ENCODE measurements at regions not wholly inside any gene's neighbourhood (a gene's known extent, or its start where the extent isn't known, plus 50 kb on each side); places are given as distances from the start of the nearest gene placed in this dataset.

GRCh38 chr1:201691716-201692554 is 137.0 kb upstream of the IPO9 start:
- no peak overlapping the region for H4K8ac ChIP-seq (ENCODE audit: low read depth, low read length)
- no peak overlapping the region for H3K4ac ChIP-seq (ENCODE audit: low read depth, low read length)
- peaks cover 23% of the 10 kb centered on the region for H3K4me1 ChIP-seq (ENCODE audit: control insufficient read depth, low read depth, low read length)
- H3K79me1 ChIP-seq (ENCODE audit: low read length), result no peaks in the 10 kb centered on the region
- no peak overlapping the region for H2AK5ac ChIP-seq (ENCODE audit: low read length)
- H3K56ac ChIP-seq (ENCODE audit: low read length), result no peak overlapping the region
- no peak overlapping the region for H4K5ac ChIP-seq (ENCODE audit: low read length)
- WGBS (ENCODE audit: extremely low coverage, insufficient coverage, low lambda C conversion rate), result no CpG with 5 or more reads among the region's 6 CpGs
- H3K18ac ChIP-seq (ENCODE audit: low read length), result no peak overlapping the region
- no peak overlapping the region for H2BK15ac ChIP-seq (replicated peaks; ENCODE audit: low read depth)
- H3K4me3 ChIP-seq (ENCODE audit: low read length), result no peak overlapping the region
- H2BK5ac ChIP-seq (ENCODE audit: low read length), result no peak overlapping the region
- H3K23ac ChIP-seq (ENCODE audit: low read length), result no peak overlapping the region
- no peaks in the 10 kb centered on the region for H3K79me2 ChIP-seq (ENCODE audit: control insufficient read depth, insufficient read depth, low read length)
- H3K36me3 ChIP-seq (ENCODE audit: control insufficient read depth, insufficient read depth, low read length), result no peaks in the 10 kb centered on the region
- no peaks in the 10 kb centered on the region for H3K27me3 ChIP-seq (ENCODE audit: insufficient read depth, low read length, poor library complexity)
- no peak overlapping the region for H2BK120ac ChIP-seq (ENCODE audit: low read depth, low read length)
- H3K9ac ChIP-seq (ENCODE audit: low read length), result no peak overlapping the region
- DNase-seq, result no peak
- H3K27ac ChIP-seq (ENCODE audit: low read depth, low read length), result no peak overlapping the region
- H3K4me2 ChIP-seq (ENCODE audit: low read length), result no peak overlapping the region

DNA sequence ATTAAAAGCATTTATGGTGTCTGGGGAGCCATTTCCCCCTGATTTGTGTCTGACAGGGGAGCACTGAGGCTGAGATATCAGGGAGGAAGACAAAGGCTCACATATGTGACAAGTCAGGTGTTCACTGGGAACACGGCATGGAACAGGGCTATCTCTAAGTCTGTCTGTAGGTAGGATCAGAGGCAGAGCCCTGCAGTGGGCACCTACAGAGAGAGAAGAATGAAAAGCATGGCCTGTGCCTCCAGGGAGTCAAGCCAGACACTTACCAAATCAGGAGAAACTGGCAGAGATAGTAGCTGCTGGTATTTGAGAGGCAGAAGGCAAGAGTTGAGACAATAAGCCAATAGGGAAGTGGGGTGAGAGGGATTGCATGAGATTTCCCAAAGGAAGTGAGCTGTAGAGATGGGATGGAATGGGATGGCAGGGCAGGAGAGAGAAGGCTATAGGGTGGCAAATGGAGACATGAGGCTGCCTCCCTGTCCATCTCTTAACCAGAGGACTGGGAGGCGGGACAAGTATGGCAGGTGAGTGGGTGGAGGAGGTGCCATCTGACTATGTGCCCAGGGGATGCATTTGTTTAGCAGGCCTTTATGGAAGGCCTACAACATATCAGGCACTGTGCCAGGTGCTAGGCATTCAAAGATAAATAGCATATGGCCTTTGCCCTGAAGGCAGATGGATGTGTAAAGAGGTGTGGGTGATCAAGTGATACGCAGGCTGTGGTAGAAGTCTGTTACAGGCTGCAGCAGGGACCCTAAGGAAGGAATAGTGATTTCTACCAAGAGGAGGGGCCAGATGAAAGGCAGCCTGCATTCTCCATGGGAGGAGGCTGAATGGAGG is 136.2 kb upstream of the IPO9 start:
- peaks cover 16% of the 10 kb centered on the region for H3K4me1 ChIP-seq (ENCODE audit: control insufficient read depth, low read depth, low read length)
- no peak overlapping the region for H3K9ac ChIP-seq (ENCODE audit: low read length)
- H3K56ac ChIP-seq (ENCODE audit: low read length), result peak overlapping the region; percentile 54
- WGBS (ENCODE audit: extremely low coverage, insufficient coverage, low lambda C conversion rate), result no CpG with 5 or more reads among the region's 3 CpGs
- no peak overlapping the region for H2BK5ac ChIP-seq (ENCODE audit: low read length)
- DNase-seq, result peak; percentile 47
- no peak overlapping the region for H3K23ac ChIP-seq (ENCODE audit: low read length)
- no peak overlapping the region for H3K4me3 ChIP-seq (ENCODE audit: low read length)
- H4K5ac ChIP-seq (ENCODE audit: low read length), result no peak overlapping the region
- no peak overlapping the region for H2BK15ac ChIP-seq (replicated peaks; ENCODE audit: low read depth)
- H3K79me2 ChIP-seq (ENCODE audit: control insufficient read depth, insufficient read depth, low read length), result no peaks in the 10 kb centered on the region
- H3K79me1 ChIP-seq (ENCODE audit: low read length), result no peaks in the 10 kb centered on the region
- peak overlapping the region; percentile 39 for H2AK5ac ChIP-seq (ENCODE audit: low read length)
- H3K36me3 ChIP-seq (ENCODE audit: control insufficient read depth, insufficient read depth, low read length), result no peaks in the 10 kb centered on the region
- H3K18ac ChIP-seq (ENCODE audit: low read length), result no peak overlapping the region
- H3K27me3 ChIP-seq (ENCODE audit: insufficient read depth, low read length, poor library complexity), result no peaks in the 10 kb centered on the region
- H3K4ac ChIP-seq (ENCODE audit: low read depth, low read length), result no peak overlapping the region
- H4K8ac ChIP-seq (ENCODE audit: low read depth, low read length), result no peak overlapping the region
- H3K4me2 ChIP-seq (ENCODE audit: low read length), result no peak overlapping the region
- H2BK120ac ChIP-seq (ENCODE audit: low read depth, low read length), result no peak overlapping the region
- no peak overlapping the region for H3K27ac ChIP-seq (ENCODE audit: low read depth, low read length)

GRCh38 chr1:201693890-201694607 is 134.9 kb upstream of the IPO9 start:
- Histone ChIP-seq H4K8ac (ENCODE audit: low read depth, low read length) (no peak overlapping the region), H2AK5ac (ENCODE audit: low read length) (no peak overlapping the region), H3K56ac (ENCODE audit: low read length) (no peak overlapping the region), H3K4ac (ENCODE audit: low read depth, low read length) (no peak overlapping the region), H3K4me2 (ENCODE audit: low read length) (no peak overlapping the region), H3K18ac (ENCODE audit: low read length) (no peak overlapping the region), H2BK5ac (ENCODE audit: low read length) (no peak overlapping the region), H3K27ac (ENCODE audit: low read depth, low read length) (no peak overlapping the region), H3K27me3 (ENCODE audit: insufficient read depth, low read length, poor library complexity) (no peaks in the 10 kb centered on the region), H3K23ac (ENCODE audit: low read length) (no peak overlapping the region), H3K4me1 (ENCODE audit: control insufficient read depth, low read depth, low read length) (peaks cover 9% of the 10 kb centered on the region), H3K79me1 (ENCODE audit: low read length) (no peaks in the 10 kb centered on the region), H3K4me3 (ENCODE audit: low read length) (no peak overlapping the region), H3K36me3 (ENCODE audit: control insufficient read depth, insufficient read depth, low read length) (no peaks in the 10 kb centered on the region), H2BK15ac (replicated peaks; ENCODE audit: low read depth) (no peak overlapping the region), H3K9ac (ENCODE audit: low read length) (no peak overlapping the region), H3K79me2 (ENCODE audit: control insufficient read depth, insufficient read depth, low read length) (no peaks in the 10 kb centered on the region), H2BK120ac (ENCODE audit: low read depth, low read length) (no peak overlapping the region), H4K5ac (ENCODE audit: low read length) (no peak overlapping the region)
- peak; percentile 40 for DNase-seq
- no CpG with 5 or more reads among the region's 8 CpGs for WGBS (ENCODE audit: extremely low coverage, insufficient coverage, low lambda C conversion rate)

GRCh38 chr1:201694608-201695335 is 134.2 kb upstream of the IPO9 start:
- Histone ChIP-seq H3K36me3 (ENCODE audit: control insufficient read depth, insufficient read depth, low read length) (no peaks in the 10 kb centered on the region), H3K4me1 (ENCODE audit: control insufficient read depth, low read depth, low read length) (peaks cover 9% of the 10 kb centered on the region), H4K5ac (ENCODE audit: low read length) (no peak overlapping the region), H3K4ac (ENCODE audit: low read depth, low read length) (no peak overlapping the region), H2BK5ac (ENCODE audit: low read length) (no peak overlapping the region), H3K4me3 (ENCODE audit: low read length) (no peak overlapping the region), H3K4me2 (ENCODE audit: low read length) (no peak overlapping the region), H3K18ac (ENCODE audit: low read length) (no peak overlapping the region), H4K8ac (ENCODE audit: low read depth, low read length) (no peak overlapping the region), H3K23ac (ENCODE audit: low read length) (no peak overlapping the region), H3K79me1 (ENCODE audit: low read length) (no peaks in the 10 kb centered on the region), H3K9ac (ENCODE audit: low read length) (no peak overlapping the region), H3K27ac (ENCODE audit: low read depth, low read length) (no peak overlapping the region), H2BK120ac (ENCODE audit: low read depth, low read length) (no peak overlapping the region), H3K27me3 (ENCODE audit: insufficient read depth, low read length, poor library complexity) (no peaks in the 10 kb centered on the region), H2BK15ac (replicated peaks; ENCODE audit: low read depth) (no peak overlapping the region), H2AK5ac (ENCODE audit: low read length) (no peak overlapping the region), H3K56ac (ENCODE audit: low read length) (no peak overlapping the region), H3K79me2 (ENCODE audit: control insufficient read depth, insufficient read depth, low read length) (no peaks in the 10 kb centered on the region)
- WGBS (ENCODE audit: extremely low coverage, insufficient coverage, low lambda C conversion rate), result no CpG with 5 or more reads among the region's 12 CpGs
- peak; percentile 32 for DNase-seq

GRCh38 chr1:201695607-201696006 is 133.3 kb upstream of the IPO9 start:
- no peak overlapping the region for H3K4ac ChIP-seq (ENCODE audit: low read depth, low read length)
- no peaks in the 10 kb centered on the region for H3K27me3 ChIP-seq (ENCODE audit: insufficient read depth, low read length, poor library complexity)
- no CpG with 5 or more reads among the region's 6 CpGs for WGBS (ENCODE audit: extremely low coverage, insufficient coverage, low lambda C conversion rate)
- no peak overlapping the region for H4K5ac ChIP-seq (ENCODE audit: low read length)
- DNase-seq, result no peak
- H2BK120ac ChIP-seq (ENCODE audit: low read depth, low read length), result no peak overlapping the region
- H3K18ac ChIP-seq (ENCODE audit: low read length), result no peak overlapping the region
- H3K79me1 ChIP-seq (ENCODE audit: low read length), result no peaks in the 10 kb centered on the region
- no peaks in the 10 kb centered on the region for H3K79me2 ChIP-seq (ENCODE audit: control insufficient read depth, insufficient read depth, low read length)
- no peak overlapping the region for H2AK5ac ChIP-seq (ENCODE audit: low read length)
- no peak overlapping the region for H3K9ac ChIP-seq (ENCODE audit: low read length)
- H3K27ac ChIP-seq (ENCODE audit: low read depth, low read length), result no peak overlapping the region
- no peaks in the 10 kb centered on the region for H3K36me3 ChIP-seq (ENCODE audit: control insufficient read depth, insufficient read depth, low read length)
- H3K4me1 ChIP-seq (ENCODE audit: control insufficient read depth, low read depth, low read length), result peaks cover 9% of the 10 kb centered on the region
- H3K4me3 ChIP-seq (ENCODE audit: low read length), result no peak overlapping the region
- H4K8ac ChIP-seq (ENCODE audit: low read depth, low read length), result no peak overlapping the region
- no peak overlapping the region for H2BK15ac ChIP-seq (replicated peaks; ENCODE audit: low read depth)
- H2BK5ac ChIP-seq (ENCODE audit: low read length), result no peak overlapping the region
- H3K56ac ChIP-seq (ENCODE audit: low read length), result no peak overlapping the region
- H3K4me2 ChIP-seq (ENCODE audit: low read length), result no peak overlapping the region
- no peak overlapping the region for H3K23ac ChIP-seq (ENCODE audit: low read length)

Data from mesendoderm (in vitro differentiated cells).